Fibroblast of pulmonary artery (primary cell): ENCODE measurements at regions not wholly inside any gene's neighbourhood (a gene's known extent, or its start where the extent isn't known, plus 50 kb on each side); places are given as distances from the start of the nearest gene placed in this dataset.

Source experiments
- DNase-seq: peaks from one replicate; pipeline ENCODE4 v3.0.0-alpha.2; 2010; ENCODE audit warnings: low read depth
- H3K4me3 ChIP-seq: replicated peaks from 2 replicates; pipeline ENCODE4 v1.5.1; 2011; ENCODE audit warnings: low read depth, mild to moderate bottlenecking, control low read depth, low read length, moderate library complexity
- CTCF ChIP-seq: IDR thresholded peaks from 2 replicates; pipeline ENCODE4 v1.5.1; 2011; ENCODE audit warnings: mild to moderate bottlenecking, control low read depth, low read length, inconsistent platforms; ENCODE audit errors: missing control alignments

- no peak overlapping the region for H3K4me3 ChIP-seq
- no peak for TF ChIP-seq CTCF
- DNase-seq, result no peak
These were observed 301.6 kb upstream of the RBFOX1 start for GRCh38 chr16:7031031-7031430.

- DNase-seq, result no peak
- no peak for TF ChIP-seq CTCF
- no peak overlapping the region for H3K4me3 ChIP-seq
These were observed 305.2 kb upstream of the RBFOX1 start for GRCh38 chr16:7027401-7027800.

- H3K4me3 ChIP-seq, result no peak overlapping the region
- no peak for DNase-seq
- no peak for TF ChIP-seq CTCF
These were observed 306.0 kb upstream of the RBFOX1 start for GRCh38 chr16:7026639-7027038.

DNA sequence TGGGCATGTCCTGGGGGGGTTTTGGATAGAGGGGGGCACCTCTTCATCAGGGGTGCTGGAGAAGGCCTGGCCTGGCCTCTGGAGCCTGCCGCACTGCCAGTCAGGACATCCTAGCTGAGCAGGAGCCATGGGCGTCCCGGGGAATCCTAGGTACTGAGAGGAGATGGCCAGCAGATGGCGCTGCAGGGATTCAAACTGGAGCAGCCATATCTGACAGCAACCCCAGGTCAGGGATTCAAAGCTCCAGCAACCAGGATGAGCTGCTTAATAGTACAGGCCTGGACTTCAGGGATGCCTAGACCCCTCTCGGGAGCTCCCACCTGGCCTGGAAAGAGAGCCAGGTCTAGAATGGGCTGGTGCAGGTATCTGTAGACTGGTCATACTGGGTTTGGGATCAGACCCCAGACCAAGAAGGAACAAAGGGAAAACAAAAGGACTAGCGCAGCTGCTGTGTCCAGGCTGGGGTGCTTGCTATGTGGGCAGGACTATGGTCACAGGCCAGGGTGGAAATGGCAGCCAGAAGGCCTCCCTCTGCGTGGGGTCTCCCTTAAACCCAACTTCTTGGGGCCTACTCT lies 306.9 kb upstream of the RBFOX1 start:
- H3K4me3 ChIP-seq, result no peak overlapping the region
- TF ChIP-seq CTCF, result peak; percentile 5
- no peak for DNase-seq

DNA sequence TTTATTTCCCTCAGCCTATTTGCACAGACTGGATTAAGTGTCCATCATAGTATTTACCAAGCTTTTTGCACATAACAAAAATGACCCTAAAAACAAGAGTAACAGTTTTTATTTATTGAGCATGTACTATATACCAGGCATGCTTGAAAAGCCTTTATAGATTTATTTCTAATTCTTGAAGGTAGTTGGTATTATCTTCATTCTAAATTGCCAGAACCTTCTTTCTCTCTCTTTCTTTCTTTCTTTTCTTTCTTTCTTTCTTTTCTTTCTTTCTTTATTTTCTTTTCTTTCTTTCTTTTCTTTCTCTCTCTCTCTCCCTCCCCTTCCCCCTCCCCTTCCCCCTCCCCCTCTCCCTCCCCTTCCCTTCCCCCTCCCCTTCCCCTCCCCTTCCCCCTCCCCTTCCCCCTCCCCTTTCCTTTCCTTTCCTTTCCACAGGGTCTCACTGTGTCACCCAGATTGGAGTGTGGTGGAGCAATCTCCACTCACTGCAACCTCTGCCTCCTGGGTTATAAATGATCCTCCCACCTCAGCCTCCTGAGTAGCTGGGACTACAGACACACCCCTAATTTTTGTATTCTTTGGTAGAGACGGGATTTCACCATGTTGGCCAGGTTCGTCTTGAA lies 310.9 kb upstream of the RBFOX1 start:
- no peak overlapping the region for H3K4me3 ChIP-seq
- no peak for DNase-seq
- no peak for TF ChIP-seq CTCF

DNA sequence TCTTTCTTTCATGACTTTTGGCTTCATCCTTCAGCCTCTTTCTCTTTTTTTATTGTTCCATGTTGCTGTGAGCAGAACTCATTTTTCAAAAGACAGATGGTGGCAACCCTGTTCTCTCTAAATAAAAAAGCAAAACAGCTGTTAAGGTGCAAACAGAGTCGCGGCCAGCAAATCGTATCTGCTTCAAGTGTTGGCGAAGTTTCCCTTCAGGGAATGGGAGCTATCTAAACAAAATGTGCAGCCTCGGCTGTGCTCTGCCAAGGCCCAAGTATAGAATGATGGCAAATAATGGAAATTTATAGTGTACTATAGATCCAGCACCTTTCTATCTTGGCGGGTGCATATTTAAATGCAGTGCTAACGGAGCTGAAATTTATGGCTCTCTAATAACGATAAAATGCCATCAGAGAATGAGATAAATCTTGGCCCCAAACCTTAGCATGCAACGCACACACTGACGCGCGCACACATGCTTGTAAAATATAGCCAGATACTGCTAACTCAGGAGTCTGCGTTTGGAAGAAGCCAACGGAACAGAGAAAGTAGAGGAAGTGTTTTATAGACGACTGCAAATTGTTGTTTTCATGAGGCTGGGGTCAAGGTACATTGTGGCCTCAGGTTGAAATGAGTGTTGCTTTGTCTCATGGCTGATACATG lies 315.5 kb upstream of the RBFOX1 start:
- DNase-seq, result no peak
- no peak for TF ChIP-seq CTCF
- no peak overlapping the region for H3K4me3 ChIP-seq
